Mesothelial cell of epicardium (in vitro differentiated cells): ENCODE measurements at regions not wholly inside any gene's neighbourhood (a gene's known extent, or its start where the extent isn't known, plus 50 kb on each side); places are given as distances from the start of the nearest gene placed in this dataset.

Source experiments
- DNase-seq, 2 experiments: peaks; one replicate each; pipeline ENCODE4 v3.0.0; 2021; ENCODE audit warnings: low spot score in 2 of 2; ENCODE audit not compliant: unreplicated experiment in 2 of 2
- H3K27ac Mint-ChIP-seq: 2 replicates; pipeline ENCODE4 v1.8.0; 2021; ENCODE audit warnings: mixed read lengths
- H3K27me3 Mint-ChIP-seq: 2 replicates; pipeline ENCODE4 v1.8.0; 2021; ENCODE audit warnings: low read depth, mixed read lengths
- H3K36me3 Mint-ChIP-seq: 2 replicates; pipeline ENCODE4 v1.8.0; 2021; ENCODE audit warnings: mixed read lengths
- H3K4me1 Mint-ChIP-seq: 2 replicates; pipeline ENCODE4 v1.8.0; 2021; ENCODE audit warnings: mixed read lengths
- H3K4me3 Mint-ChIP-seq: 2 replicates; pipeline ENCODE4 v1.8.0; 2021; ENCODE audit warnings: mild to moderate bottlenecking, moderate library complexity, mixed read lengths
- H3K9me3 Mint-ChIP-seq: 2 replicates; pipeline ENCODE4 v1.8.0; 2021; ENCODE audit warnings: mixed read lengths
- TF ChIP-seq, protein P1 (sequence below): fragments of 200-600 bp; sonication (generic); IDR thresholded peaks from one replicate; pipeline ENCODE4 v1.5.0; 2021; ENCODE audit warnings: antibody characterized with exemption; ENCODE audit not compliant: unreplicated experiment

DNA sequence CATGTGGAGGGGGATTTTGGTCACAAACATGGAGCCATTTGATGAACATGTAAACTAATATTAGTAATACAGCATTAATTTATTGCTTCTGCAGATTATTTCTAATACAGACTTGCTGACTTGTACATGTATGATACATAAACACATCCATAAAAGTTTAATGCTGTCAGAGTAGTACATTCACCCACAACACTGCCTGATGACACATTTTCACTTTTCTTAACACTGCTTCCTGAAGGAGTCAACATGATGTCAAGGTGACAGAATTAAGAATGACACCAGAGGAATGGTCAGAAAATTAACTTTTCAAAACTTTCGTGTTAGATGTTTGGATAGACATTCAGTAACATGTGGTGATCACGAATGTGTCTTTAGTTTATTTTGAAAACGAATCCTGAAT is 199.4 kb downstream of the SATB1 start:
- H3K9me3 Mint-ChIP-seq, result no peaks in the 10 kb centered on the region
- H3K4me3 Mint-ChIP-seq, result no peak overlapping the region
- TF ChIP-seq, protein P1, sequence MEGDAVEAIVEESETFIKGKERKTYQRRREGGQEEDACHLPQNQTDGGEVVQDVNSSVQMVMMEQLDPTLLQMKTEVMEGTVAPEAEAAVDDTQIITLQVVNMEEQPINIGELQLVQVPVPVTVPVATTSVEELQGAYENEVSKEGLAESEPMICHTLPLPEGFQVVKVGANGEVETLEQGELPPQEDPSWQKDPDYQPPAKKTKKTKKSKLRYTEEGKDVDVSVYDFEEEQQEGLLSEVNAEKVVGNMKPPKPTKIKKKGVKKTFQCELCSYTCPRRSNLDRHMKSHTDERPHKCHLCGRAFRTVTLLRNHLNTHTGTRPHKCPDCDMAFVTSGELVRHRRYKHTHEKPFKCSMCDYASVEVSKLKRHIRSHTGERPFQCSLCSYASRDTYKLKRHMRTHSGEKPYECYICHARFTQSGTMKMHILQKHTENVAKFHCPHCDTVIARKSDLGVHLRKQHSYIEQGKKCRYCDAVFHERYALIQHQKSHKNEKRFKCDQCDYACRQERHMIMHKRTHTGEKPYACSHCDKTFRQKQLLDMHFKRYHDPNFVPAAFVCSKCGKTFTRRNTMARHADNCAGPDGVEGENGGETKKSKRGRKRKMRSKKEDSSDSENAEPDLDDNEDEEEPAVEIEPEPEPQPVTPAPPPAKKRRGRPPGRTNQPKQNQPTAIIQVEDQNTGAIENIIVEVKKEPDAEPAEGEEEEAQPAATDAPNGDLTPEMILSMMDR, result no peak
- H3K4me1 Mint-ChIP-seq, result no peaks in the 10 kb centered on the region
- no peaks in the 10 kb centered on the region for H3K27me3 Mint-ChIP-seq
- H3K36me3 Mint-ChIP-seq, result no peaks in the 10 kb centered on the region
- no peak overlapping the region for H3K27ac Mint-ChIP-seq
- no peak for DNase-seq

DNA sequence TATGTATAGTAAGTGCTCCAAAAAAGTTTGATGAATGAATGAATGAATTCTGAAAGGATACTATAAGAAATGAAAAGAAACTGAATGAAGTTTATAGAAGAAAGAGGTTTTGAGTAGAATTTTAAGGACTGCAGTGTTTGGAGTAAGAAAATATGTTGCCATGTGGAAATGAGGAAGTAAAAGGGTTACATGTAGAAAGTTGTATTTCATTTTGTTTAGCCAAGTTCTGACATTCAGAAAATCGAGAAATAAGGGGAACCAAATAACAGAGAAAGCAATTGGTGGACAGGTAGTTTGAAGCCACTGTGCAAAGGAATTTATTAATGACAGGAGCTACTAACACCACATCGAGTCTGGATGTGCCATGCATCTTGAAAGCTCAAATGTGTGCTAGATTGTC is 200.7 kb downstream of the SATB1 start:
- Mint-ChIP-seq H3K27ac (no peak overlapping the region), H3K36me3 (no peaks in the 10 kb centered on the region), H3K9me3 (no peaks in the 10 kb centered on the region), H3K27me3 (no peaks in the 10 kb centered on the region), H3K4me3 (no peak overlapping the region), H3K4me1 (no peaks in the 10 kb centered on the region)
- DNase-seq, result no peak
- TF ChIP-seq, protein P1, result no peak

DNA sequence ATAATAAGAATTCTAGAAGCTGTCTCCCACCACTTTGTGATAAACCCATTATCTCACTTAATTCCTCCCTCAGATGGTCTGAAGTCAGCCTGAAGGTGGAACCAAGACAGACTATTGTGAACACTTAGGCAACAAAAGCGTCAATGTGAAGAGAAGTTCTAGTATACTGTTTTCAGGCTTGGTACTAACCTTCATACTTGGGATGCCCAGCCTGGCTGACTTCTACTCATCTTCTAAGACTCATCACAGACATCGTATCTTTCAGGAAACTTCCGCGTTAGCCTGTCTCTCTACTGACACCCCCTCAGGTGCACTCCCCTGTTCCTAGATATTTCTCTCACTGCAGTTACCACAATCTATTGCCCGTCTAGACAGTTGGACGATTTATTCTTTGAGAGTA is 201.2 kb downstream of the SATB1 start:
- Mint-ChIP-seq H3K4me3 (no peak overlapping the region), H3K27ac (no peak overlapping the region), H3K9me3 (no peaks in the 10 kb centered on the region), H3K36me3 (no peaks in the 10 kb centered on the region), H3K27me3 (no peaks in the 10 kb centered on the region), H3K4me1 (no peaks in the 10 kb centered on the region)
- TF ChIP-seq, protein P1, result no peak
- DNase-seq, result no peak

DNA sequence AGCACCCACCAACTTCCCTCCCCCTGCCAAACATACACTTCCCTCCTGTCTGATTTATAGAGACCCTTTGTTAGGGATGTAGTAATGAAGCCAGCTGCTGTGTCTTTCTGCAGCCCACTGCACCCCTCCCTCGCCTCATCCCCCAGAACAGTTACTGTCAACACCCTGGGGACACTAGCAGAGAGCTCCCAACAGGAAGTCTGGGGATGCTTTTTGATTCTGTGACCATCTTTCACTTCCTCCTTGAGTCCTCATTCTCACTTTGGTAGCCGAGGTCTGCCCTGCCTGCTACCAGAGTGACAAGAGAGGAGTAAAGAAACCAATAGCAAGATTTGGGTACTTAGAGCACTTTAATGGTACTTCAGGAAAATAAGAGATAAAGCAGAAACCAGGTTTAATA is 201.6 kb downstream of the SATB1 start:
- Mint-ChIP-seq H3K36me3 (no peaks in the 10 kb centered on the region), H3K4me1 (no peaks in the 10 kb centered on the region), H3K9me3 (no peaks in the 10 kb centered on the region), H3K27ac (no peak overlapping the region), H3K4me3 (no peak overlapping the region), H3K27me3 (no peaks in the 10 kb centered on the region)
- no peak for DNase-seq
- TF ChIP-seq, protein P1, result no peak

DNA sequence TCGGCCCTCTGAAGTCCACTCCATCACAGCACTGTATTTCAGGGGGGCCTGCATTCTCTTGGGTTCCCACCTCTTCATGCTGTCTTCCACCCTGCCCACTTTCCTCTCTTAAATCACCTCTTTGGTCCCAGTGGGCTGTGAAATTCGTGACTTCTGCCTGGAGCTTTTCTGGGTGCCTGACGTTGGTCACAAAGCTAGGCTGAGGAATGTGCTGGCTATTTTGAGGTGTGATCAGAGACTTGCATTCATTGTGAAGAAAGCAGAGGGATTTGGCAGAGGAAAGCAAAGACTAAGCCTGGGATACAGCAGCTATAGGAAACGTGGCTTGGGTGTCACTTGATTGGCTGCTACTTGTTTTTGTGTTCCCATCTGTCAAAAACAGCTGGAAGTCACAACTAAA is 202.5 kb downstream of the SATB1 start:
- TF ChIP-seq, protein P1, result no peak
- Mint-ChIP-seq H3K27me3 (no peaks in the 10 kb centered on the region), H3K4me3 (no peak overlapping the region), H3K27ac (no peak overlapping the region), H3K4me1 (no peaks in the 10 kb centered on the region), H3K36me3 (no peaks in the 10 kb centered on the region), H3K9me3 (no peaks in the 10 kb centered on the region)
- DNase-seq, result no peak

DNA sequence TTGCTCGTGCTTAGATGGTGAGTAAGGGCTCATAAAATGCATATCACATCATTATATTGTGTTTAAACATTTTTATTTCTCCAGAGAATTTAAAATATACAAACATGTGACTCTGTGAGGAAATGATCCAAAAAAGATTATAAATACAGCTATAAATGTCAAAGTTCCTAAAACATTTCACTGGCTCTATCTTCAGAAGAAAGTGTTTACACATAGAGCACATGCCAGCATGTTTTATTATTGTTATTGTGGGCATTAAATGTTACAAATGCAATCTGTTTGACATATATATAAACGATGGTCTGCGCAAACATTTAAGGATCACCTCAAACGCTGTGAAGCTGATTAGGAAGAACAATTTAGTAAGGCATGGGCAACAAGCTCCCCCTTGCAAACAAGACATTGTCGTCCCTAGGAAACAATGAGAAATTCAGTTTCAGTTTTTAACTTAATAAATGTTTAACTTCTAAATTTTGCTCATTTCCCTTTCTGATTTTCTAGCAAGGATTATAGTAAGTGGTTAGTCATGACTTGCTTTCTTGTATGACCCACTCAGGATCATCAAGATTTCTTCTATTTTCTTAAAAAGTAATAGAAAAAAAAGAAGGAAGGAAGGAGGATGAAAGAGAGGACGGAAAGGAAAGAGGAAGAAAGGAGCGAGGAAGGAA is 207.5 kb downstream of the SATB1 start:
- peaks cover 3% of the 10 kb centered on the region for H3K9me3 Mint-ChIP-seq
- no peak overlapping the region for H3K27ac Mint-ChIP-seq
- DNase-seq, result no peak
- no peak overlapping the region for H3K4me3 Mint-ChIP-seq
- TF ChIP-seq, protein P1, result no peak
- H3K4me1 Mint-ChIP-seq, result no peaks in the 10 kb centered on the region
- H3K27me3 Mint-ChIP-seq, result no peaks in the 10 kb centered on the region
- no peaks in the 10 kb centered on the region for H3K36me3 Mint-ChIP-seq
